ENCODE measurements at regions not wholly inside any gene's neighbourhood (a gene's known extent, or its start where the extent isn't known, plus 50 kb on each side); places are given as distances from the start of the nearest gene placed in this dataset.
"Not testable (repeated sequence)": the region's sequence is repeated elsewhere in the genome, so short reads cannot be mapped to it uniquely, and the experiment has no call there.

GRCh38 chr15:87549296-87549695 is 707.2 kb downstream of the NTRK3 start:
- Histone ChIP-seq H3K9me3 (no peaks in the 10 kb centered on the region), H3K4me1 (no peaks in the 10 kb centered on the region), H3K4me3 (no peak overlapping the region), H3K27me3 (no peaks in the 10 kb centered on the region), H3K27ac (no peak overlapping the region), H3K36me3 (no peaks in the 10 kb centered on the region)
- no peak for ATAC-seq
- no peak for DNase-seq
- TF ChIP-seq CTCF (IDR thresholded peaks at IDR 0.05): no peak
- intact Hi-C loops (cut with DNase I): no loop called here

DNA sequence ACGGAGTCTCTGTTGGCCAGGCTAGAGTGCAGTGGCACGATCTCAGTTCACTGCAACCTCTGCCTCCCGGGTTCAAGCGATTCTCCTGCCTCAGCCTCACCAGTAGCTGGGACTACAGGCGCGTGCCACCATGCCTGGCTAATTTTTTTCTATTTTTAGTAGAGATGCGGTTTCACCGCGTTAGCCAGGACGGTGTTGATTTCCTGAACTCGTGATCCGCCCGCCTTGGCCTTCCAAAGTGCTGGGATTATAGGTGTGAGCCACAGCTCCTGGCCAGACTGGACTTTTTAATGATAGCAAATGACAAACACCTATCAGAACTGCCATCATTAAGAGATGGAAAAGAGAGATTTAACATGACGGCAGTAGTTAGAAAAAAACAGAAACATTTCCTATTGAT is 707.9 kb downstream of the NTRK3 start:
- H3K36me3 ChIP-seq; DNase-seq; ATAC-seq; intact Hi-C loops (cut with DNase I); H3K4me3 ChIP-seq; H3K9me3 ChIP-seq; H3K27me3 ChIP-seq; H3K27ac ChIP-seq; H3K4me1 ChIP-seq: not testable (repeated sequence)

DNA sequence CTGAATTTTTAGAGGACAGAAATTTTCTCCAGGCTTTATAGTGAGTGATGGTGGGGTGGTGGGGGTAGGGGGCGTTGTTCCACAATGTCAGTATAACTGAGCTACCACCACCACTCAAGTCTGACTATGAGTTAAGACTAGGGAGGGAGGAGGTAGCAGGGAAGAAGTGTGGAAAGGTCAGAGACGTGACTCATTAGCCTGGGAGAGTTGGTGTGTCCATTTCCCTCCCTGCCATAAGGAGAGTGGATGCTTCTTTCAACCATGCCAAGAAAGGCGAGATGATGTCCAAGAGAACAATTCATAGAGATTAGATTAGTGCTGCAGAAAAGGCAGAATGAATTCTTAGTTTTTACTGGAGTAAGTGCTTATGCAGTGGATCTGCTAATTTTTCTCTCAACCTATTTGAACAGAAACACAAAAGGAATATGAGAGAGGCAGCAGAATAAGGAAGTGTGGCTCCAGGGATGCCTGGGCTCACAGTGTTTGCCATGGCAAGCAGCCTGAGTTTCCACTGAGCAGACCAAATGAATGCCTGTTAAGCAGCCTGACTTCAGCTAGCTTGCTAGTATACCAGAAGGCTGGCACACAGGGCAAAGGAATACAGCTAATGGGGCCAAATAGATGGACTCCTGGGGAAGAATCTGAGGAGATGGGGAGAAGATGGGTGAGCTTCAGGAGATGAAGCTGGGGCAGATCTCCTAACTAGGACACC is 708.9 kb downstream of the NTRK3 start:
- no peak for DNase-seq
- no peak for ATAC-seq
- H3K36me3 ChIP-seq: no peaks in the 10 kb centered on the region
- intact Hi-C loops (cut with DNase I): no loop called here
- no peaks in the 10 kb centered on the region for H3K9me3 ChIP-seq
- H3K27me3 ChIP-seq: no peaks in the 10 kb centered on the region
- TF ChIP-seq CTCF (IDR thresholded peaks at IDR 0.05): no peak
- no peak overlapping the region for H3K4me3 ChIP-seq
- H3K27ac ChIP-seq: no peak overlapping the region
- no peaks in the 10 kb centered on the region for H3K4me1 ChIP-seq

- no peak for TF ChIP-seq CTCF (IDR thresholded peaks at IDR 0.05)
- H3K27me3 ChIP-seq: no peaks in the 10 kb centered on the region
- intact Hi-C loops (cut with DNase I): no loop called here
- ATAC-seq (no peak), DNase-seq (no peak)
- H3K9me3 ChIP-seq: no peaks in the 10 kb centered on the region
- no peaks in the 10 kb centered on the region for H3K4me1 ChIP-seq
- H3K27ac ChIP-seq: no peak overlapping the region
- H3K36me3 ChIP-seq: no peaks in the 10 kb centered on the region
- H3K4me3 ChIP-seq: no peak overlapping the region
Observed at GRCh38 chr15:87538327-87538834, 718.2 kb downstream of the NTRK3 start.

GRCh38 chr15:87537295-87537694 is 719.2 kb downstream of the NTRK3 start:
- no peak overlapping the region for H3K27ac ChIP-seq
- H3K4me3 ChIP-seq: no peak overlapping the region
- DNase-seq (no peak), ATAC-seq (no peak)
- H3K9me3 ChIP-seq: no peaks in the 10 kb centered on the region
- intact Hi-C loops (cut with DNase I): no loop called here
- H3K27me3 ChIP-seq: no peaks in the 10 kb centered on the region
- no peaks in the 10 kb centered on the region for H3K4me1 ChIP-seq
- H3K36me3 ChIP-seq: no peaks in the 10 kb centered on the region
- no peak for TF ChIP-seq CTCF (IDR thresholded peaks at IDR 0.05)

DNA sequence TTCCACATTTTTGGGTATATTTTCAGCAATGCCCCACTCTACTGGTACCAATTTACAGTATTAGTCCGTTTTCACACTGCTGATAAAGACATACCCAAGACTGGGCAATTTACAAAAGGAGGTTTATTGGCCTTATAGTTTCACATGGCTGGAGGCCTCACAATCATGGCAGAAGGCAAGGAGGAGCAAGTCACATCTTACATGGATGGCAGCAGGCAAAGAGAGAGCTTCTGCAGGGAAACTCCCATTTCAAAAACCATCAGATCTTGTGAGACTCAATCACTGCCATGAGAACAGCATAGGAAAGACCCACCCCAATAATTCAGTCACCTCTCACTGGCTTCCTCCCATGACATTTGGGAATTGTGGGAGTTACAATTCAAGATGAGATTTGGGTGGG is 722.9 kb downstream of the NTRK3 start:
- DNase-seq; H3K27me3 ChIP-seq; H3K4me3 ChIP-seq; ATAC-seq; intact Hi-C loops (cut with DNase I); H3K27ac ChIP-seq; H3K4me1 ChIP-seq; H3K9me3 ChIP-seq; H3K36me3 ChIP-seq: not testable (repeated sequence)

- Histone ChIP-seq H3K27me3 (no peaks in the 10 kb centered on the region), H3K4me3 (no peak overlapping the region), H3K9me3 (no peaks in the 10 kb centered on the region), H3K4me1 (no peaks in the 10 kb centered on the region), H3K27ac (no peak overlapping the region), H3K36me3 (no peaks in the 10 kb centered on the region)
- DNase-seq: no peak
- intact Hi-C loops (cut with DNase I): no loop called here
- no peak for ATAC-seq
- TF ChIP-seq CTCF (IDR thresholded peaks at IDR 0.05): no peak
Observed at GRCh38 chr15:87528873-87529272, 727.7 kb downstream of the NTRK3 start.
